Large intestine (tissue), 3 donors: ENCODE measurements at regions not wholly inside any gene's neighbourhood (a gene's known extent, or its start where the extent isn't known, plus 50 kb on each side); places are given as distances from the start of the nearest gene placed in this dataset.

Experiments used
- DNase-seq, 2 donors: peaks; one replicate each; pipeline versions ENCODE4 v3.0.0 to v3.0.0-alpha.2; 2013
- H3K27ac ChIP-seq: one replicate; pipeline ENCODE4 v1.5.1; 2013; ENCODE audit warnings: low read length
- H3K27me3 ChIP-seq: 2 replicates; pipeline ENCODE4 v1.6.1; 2013; ENCODE audit warnings: low read length; ENCODE audit not compliant: control insufficient read depth, insufficient read depth
- H3K36me3 ChIP-seq: 2 replicates; pipeline ENCODE4 v1.6.1; 2013; ENCODE audit warnings: low read length; ENCODE audit not compliant: control insufficient read depth, insufficient read depth
- H3K4me1 ChIP-seq: one replicate; pipeline ENCODE4 v1.6.1; 2013; ENCODE audit warnings: low read length; ENCODE audit not compliant: control insufficient read depth, insufficient read depth
- H3K4me3 ChIP-seq: one replicate; pipeline ENCODE4 v1.5.1; 2013; ENCODE audit warnings: low read length
- H3K9me3 ChIP-seq: one replicate; pipeline ENCODE4 v1.6.1; 2013; ENCODE audit warnings: mild to moderate bottlenecking, low read depth, low read length, moderate library complexity; ENCODE audit not compliant: control insufficient read depth
- WGBS: methylation state at CpG from one replicate; pipeline ENCODE4 v1.1.5; 2013; ENCODE audit warnings: low lambda C conversion rate; ENCODE audit not compliant: insufficient coverage; 5-methylcytosine and 5-hydroxymethylcytosine counted together

DNA sequence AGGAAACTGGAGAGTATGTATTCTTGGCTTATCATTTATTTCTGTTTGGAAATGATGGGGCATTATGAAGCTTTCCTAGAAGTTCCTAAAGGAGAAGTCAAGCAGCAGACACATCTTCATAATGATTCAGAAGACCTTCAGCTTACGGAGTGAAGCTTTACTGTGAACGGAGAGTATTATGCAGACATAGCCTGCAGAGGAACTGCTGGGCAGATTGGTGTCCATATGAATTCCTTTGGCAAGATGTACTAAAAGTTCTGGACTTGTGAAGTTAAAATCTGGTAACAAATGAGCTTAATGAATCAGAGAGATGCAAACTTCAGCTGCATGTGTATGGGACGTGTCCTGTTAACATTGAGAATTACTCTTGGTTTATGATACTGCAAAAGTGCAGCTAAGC, 60.1 kb downstream of the NABP1 start:
- Histone ChIP-seq H3K36me3 (no peaks in the 10 kb centered on the region), H3K27me3 (no peaks in the 10 kb centered on the region), H3K27ac (no peak overlapping the region), H3K4me3 (no peak overlapping the region), H3K4me1 (no peaks in the 10 kb centered on the region), H3K9me3 (peaks cover 4% of the 10 kb centered on the region)
- DNase-seq, result no peak
- 80% methylated on average over 1 of the region's 3 CpGs for WGBS

- Histone ChIP-seq H3K4me1 (no peaks in the 10 kb centered on the region), H3K27ac (no peak overlapping the region), H3K9me3 (peaks cover 4% of the 10 kb centered on the region), H3K4me3 (no peak overlapping the region), H3K27me3 (no peaks in the 10 kb centered on the region), H3K36me3 (no peaks in the 10 kb centered on the region)
- DNase-seq, result no peak
- 94% methylated on average over 2 of the region's 3 CpGs for WGBS
Measured at GRCh38 chr2:191738667-191739066, 60.7 kb downstream of the NABP1 start.

GRCh38 chr2:191739194-191739593, 61.3 kb downstream of the NABP1 start:
- no peak for DNase-seq
- Histone ChIP-seq H3K36me3 (no peaks in the 10 kb centered on the region), H3K4me1 (no peaks in the 10 kb centered on the region), H3K4me3 (no peak overlapping the region), H3K9me3 (peaks cover 4% of the 10 kb centered on the region), H3K27ac (no peak overlapping the region), H3K27me3 (no peaks in the 10 kb centered on the region)
- WGBS, result 67% methylated on average over 1 of the region's 3 CpGs

DNA sequence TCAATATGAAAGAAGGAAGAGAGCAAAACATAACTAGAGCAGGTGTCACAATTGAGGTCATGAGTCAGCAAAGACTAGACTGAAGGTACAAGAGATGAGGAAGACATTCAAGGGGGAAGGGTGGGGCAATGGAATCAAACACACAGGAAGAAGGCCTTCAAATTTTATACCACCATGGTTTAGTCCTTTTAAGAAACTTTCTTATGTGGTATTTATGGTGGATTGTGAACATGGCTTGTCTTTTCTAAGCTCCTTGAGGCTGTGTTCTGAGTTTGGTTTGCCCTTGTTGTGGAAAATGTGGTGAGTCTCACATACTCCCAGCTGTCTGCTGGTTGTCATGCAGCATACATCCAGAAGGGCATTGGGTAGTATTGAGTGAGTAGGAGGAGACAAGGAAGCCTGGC, 62.1 kb downstream of the NABP1 start:
- no peak overlapping the region for H3K27ac ChIP-seq
- no peak overlapping the region for H3K4me3 ChIP-seq
- no peaks in the 10 kb centered on the region for H3K36me3 ChIP-seq
- H3K9me3 ChIP-seq, result peaks cover 4% of the 10 kb centered on the region
- no peaks in the 10 kb centered on the region for H3K4me1 ChIP-seq
- no peaks in the 10 kb centered on the region for H3K27me3 ChIP-seq
- DNase-seq, result no peak

- Histone ChIP-seq H3K4me1 (no peaks in the 10 kb centered on the region), H3K36me3 (no peaks in the 10 kb centered on the region), H3K27me3 (no peaks in the 10 kb centered on the region), H3K9me3 (peaks cover 4% of the 10 kb centered on the region), H3K4me3 (no peak overlapping the region), H3K27ac (no peak overlapping the region)
- WGBS, result no CpG with 5 or more reads among the region's 3 CpGs
- DNase-seq, result no peak
Measured at GRCh38 chr2:191740759-191741158, 62.8 kb downstream of the NABP1 start.

GRCh38 chr2:191746346-191747169, 68.6 kb downstream of the NABP1 start:
- Histone ChIP-seq H3K4me1 (no peaks in the 10 kb centered on the region), H3K36me3 (no peaks in the 10 kb centered on the region), H3K27ac (no peak overlapping the region), H3K4me3 (no peak overlapping the region), H3K9me3 (no peaks in the 10 kb centered on the region), H3K27me3 (no peaks in the 10 kb centered on the region)
- DNase-seq, result no peak
- WGBS, result 100% methylated on average over 1 of the region's 7 CpGs

DNA sequence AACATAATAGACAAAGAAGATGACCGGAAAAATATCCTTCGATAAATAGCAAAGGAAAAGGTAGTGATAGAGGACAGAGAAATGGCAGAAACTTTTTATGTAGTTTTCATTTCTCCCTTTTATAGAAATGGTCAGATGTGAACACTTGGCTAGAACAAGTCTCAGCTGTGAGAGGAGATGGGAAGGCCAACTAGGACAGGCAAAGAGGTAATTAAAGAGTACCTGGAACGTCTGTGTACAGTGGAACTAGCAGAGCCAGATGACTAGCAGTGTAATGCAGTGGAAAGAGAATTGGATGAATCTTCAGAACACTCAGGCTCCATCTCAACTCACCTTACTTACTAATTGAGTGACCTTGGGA, 69.2 kb downstream of the NABP1 start:
- Histone ChIP-seq H3K27me3 (no peaks in the 10 kb centered on the region), H3K36me3 (no peaks in the 10 kb centered on the region), H3K27ac (no peak overlapping the region), H3K4me3 (no peak overlapping the region), H3K4me1 (no peaks in the 10 kb centered on the region), H3K9me3 (no peaks in the 10 kb centered on the region)
- whole genome bisulfite sequencing, result 100% methylated on average over 2 of the region's 3 CpGs
- DNase-seq, result no peak

GRCh38 chr2:191748059-191748461, 70.1 kb downstream of the NABP1 start:
- DNase-seq, result no peak
- no peaks in the 10 kb centered on the region for H3K9me3 ChIP-seq
- no peak overlapping the region for H3K27ac ChIP-seq
- WGBS, result no CpG with 5 or more reads among the region's 3 CpGs
- no peaks in the 10 kb centered on the region for H3K4me1 ChIP-seq
- H3K36me3 ChIP-seq, result no peaks in the 10 kb centered on the region
- no peak overlapping the region for H3K4me3 ChIP-seq
- H3K27me3 ChIP-seq, result no peaks in the 10 kb centered on the region

DNA sequence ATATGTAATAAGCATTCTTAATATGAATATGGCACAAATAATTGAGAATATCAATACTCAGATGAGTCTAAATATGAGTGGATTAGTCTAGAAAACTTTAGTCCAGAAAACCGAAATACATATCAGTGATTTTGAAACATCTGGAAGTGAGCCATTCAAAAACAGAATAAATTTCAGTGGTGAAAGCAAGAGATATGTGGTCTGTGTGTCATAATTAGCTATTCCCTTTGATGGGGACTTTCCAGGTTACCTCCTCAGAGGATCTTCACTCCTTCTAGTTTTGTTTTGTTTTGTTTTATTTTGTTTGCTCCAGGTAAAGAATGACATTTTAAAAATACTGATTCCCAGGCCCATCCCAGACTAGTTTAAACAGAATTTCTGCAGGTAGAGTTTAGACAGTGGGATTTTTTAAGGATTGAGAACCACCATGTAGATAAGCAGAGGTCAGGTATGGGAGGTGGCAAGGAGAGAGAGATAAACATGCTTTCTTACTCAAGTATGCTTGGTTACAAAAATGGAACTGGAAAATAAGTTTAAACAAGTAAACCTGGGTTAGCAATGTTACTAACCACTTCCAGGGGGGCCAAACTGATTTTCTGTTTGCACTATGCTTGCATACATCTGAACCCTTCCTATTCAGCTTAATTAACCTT, 70.7 kb downstream of the NABP1 start:
- Histone ChIP-seq H3K4me1 (no peaks in the 10 kb centered on the region), H3K27me3 (no peaks in the 10 kb centered on the region), H3K27ac (no peak overlapping the region), H3K4me3 (no peak overlapping the region), H3K36me3 (no peaks in the 10 kb centered on the region), H3K9me3 (no peaks in the 10 kb centered on the region)
- no CpG with 5 or more reads among the region's 1 CpG for WGBS
- no peak for DNase-seq

GRCh38 chr2:191749181-191749540, 71.2 kb downstream of the NABP1 start:
- Histone ChIP-seq H3K36me3 (no peaks in the 10 kb centered on the region), H3K27me3 (no peaks in the 10 kb centered on the region), H3K4me3 (no peak overlapping the region), H3K4me1 (no peaks in the 10 kb centered on the region), H3K9me3 (no peaks in the 10 kb centered on the region), H3K27ac (no peak overlapping the region)
- WGBS, result 83% methylated on average over 1 of the region's 4 CpGs
- no peak for DNase-seq

- 60% methylated on average over 1 of the region's 3 CpGs for WGBS
- H3K4me1 ChIP-seq, result no peaks in the 10 kb centered on the region
- H3K27ac ChIP-seq, result no peak overlapping the region
- H3K27me3 ChIP-seq, result no peaks in the 10 kb centered on the region
- DNase-seq, result no peak
- no peaks in the 10 kb centered on the region for H3K36me3 ChIP-seq
- H3K4me3 ChIP-seq, result no peak overlapping the region
- H3K9me3 ChIP-seq, result no peaks in the 10 kb centered on the region
Measured at GRCh38 chr2:191754103-191754502, 76.2 kb downstream of the NABP1 start.
